ENCODE measurements at regions not wholly inside any gene's neighbourhood (a gene's known extent, or its start where the extent isn't known, plus 50 kb on each side); places are given as distances from the start of the nearest gene placed in this dataset.

DNA sequence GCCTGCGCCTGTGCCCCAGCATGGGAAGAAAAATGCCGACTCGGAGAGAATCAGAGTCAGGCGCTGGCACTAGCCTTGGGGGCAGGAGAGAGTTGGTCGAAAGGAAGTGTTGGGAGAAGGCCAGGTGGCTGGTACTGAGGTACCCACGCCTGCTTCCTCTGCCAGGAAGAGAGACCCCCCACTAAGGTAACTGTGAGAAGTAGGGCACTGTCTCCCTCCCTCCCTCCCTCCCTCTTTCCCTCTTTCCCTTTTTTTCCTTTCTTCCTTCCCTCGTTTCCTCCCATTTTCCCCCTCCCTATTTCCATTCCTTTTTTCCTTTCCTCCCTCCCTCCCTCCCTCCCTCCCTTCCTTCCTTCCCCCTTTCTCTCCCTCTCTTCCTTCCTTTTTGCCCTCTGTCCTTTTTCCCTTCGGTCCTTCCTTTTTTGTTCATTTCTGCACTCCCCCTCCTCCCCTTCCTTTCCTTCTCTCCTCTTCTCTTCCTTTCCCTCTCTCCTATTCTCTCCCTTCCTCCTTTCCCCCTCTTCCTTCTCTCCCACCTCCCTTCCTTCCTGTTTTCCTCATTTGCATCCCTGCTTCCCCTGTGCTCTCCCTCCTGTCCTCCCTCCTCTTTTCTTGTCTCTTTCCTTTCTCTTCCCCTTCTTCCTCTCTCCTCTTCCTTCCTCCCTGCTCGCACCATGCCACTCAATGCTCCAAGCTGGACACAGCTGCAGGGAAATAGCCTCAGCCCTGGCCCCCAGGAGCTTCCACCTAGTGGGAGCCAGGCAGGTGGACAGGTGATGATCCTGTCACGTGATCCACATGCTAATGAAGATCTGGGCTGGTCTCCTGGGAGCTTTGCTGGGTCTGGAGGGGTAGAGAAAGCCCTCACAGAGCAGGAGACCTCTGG lies 148.0 kb downstream of the DHX35 start:
- CTCF ChIA-PET = no interaction called here
- intact Hi-C loops (cut with DNase I, micrococcal nuclease) = loop anchor here in 1 of 2 experiments (5.0 kb wide), 1 partner anchor 1852 kb away; no protein-coding TSS in a partner anchor
- Histone ChIP-seq H3K4me3 (ENCODE audit: low read length) (no peak overlapping the region), H3K4me1 (ENCODE audit: insufficient read depth, low read length) (no peaks in the 10 kb centered on the region), H3K36me3 (ENCODE audit: insufficient read depth, low read length) (no peaks in the 10 kb centered on the region), H3K27me3 (ENCODE audit: control insufficient read depth in 1 of 2, insufficient read depth in 2 of 2, low read length in 2 of 2) (peaks cover 21 to 34% of the 10 kb centered on the region in 2 experiments), H3K9me3 (ENCODE audit: control insufficient read depth in 1 of 2, insufficient read depth in 1 of 2, low read length in 2 of 2) (no peaks in the 10 kb centered on the region), H3K27ac (ENCODE audit: low read depth in 1 of 2, low read length in 2 of 2) (no peak overlapping the region)
- Mint-ChIP-seq H3K27me3 (peaks cover 74% of the 10 kb centered on the region), H3K9me3 (no peaks in the 10 kb centered on the region), H3K27ac (no peak overlapping the region), H3K4me1 (ENCODE audit: low read depth) (no peaks in the 10 kb centered on the region), H3K36me3 (ENCODE audit: low read depth) (no peaks in the 10 kb centered on the region), H3K4me3 (no peak overlapping the region)
- POLR2A ChIA-PET = no interaction called here
- TF ChIP-seq, protein P1, sequence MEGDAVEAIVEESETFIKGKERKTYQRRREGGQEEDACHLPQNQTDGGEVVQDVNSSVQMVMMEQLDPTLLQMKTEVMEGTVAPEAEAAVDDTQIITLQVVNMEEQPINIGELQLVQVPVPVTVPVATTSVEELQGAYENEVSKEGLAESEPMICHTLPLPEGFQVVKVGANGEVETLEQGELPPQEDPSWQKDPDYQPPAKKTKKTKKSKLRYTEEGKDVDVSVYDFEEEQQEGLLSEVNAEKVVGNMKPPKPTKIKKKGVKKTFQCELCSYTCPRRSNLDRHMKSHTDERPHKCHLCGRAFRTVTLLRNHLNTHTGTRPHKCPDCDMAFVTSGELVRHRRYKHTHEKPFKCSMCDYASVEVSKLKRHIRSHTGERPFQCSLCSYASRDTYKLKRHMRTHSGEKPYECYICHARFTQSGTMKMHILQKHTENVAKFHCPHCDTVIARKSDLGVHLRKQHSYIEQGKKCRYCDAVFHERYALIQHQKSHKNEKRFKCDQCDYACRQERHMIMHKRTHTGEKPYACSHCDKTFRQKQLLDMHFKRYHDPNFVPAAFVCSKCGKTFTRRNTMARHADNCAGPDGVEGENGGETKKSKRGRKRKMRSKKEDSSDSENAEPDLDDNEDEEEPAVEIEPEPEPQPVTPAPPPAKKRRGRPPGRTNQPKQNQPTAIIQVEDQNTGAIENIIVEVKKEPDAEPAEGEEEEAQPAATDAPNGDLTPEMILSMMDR (IDR thresholded peaks at IDR 0.05) = no peak
- DNase-seq (no peak), ATAC-seq (ENCODE audit: poor library complexity) (no peak)

DNA sequence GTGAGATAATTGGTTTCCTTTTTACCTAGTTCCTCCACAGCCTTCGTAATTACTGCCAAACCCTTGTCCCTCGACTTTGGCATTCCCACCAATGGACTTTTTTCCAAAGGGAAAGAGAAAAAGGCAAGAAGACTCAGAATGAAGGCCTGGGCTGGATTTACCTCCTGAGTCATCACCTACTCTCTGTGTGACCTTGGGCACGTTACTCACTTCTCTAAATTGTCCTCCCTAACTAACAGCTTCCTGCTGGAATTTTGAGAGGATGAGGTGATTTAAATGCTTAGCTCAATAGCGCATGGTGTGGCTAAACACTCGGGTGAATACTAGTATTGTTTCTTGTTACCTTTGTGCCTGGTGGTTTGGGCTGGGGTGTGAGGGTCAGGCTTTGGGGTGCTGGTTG lies 146.6 kb downstream of the DHX35 start:
- Histone ChIP-seq H3K4me3 (ENCODE audit: low read length) (no peak overlapping the region), H3K27ac (ENCODE audit: low read depth in 1 of 2, low read length in 2 of 2) (no peak overlapping the region), H3K27me3 (ENCODE audit: control insufficient read depth in 1 of 2, insufficient read depth in 2 of 2, low read length in 2 of 2) (peaks cover 16 to 32% of the 10 kb centered on the region in 2 experiments), H3K9me3 (ENCODE audit: control insufficient read depth in 1 of 2, insufficient read depth in 1 of 2, low read length in 2 of 2) (no peaks in the 10 kb centered on the region), H3K36me3 (ENCODE audit: insufficient read depth, low read length) (no peaks in the 10 kb centered on the region), H3K4me1 (ENCODE audit: insufficient read depth, low read length) (no peaks in the 10 kb centered on the region)
- no peaks in the 10 kb centered on the region for H3K4me1 Mint-ChIP-seq (ENCODE audit: low read depth)
- H3K4me3 Mint-ChIP-seq = no peak overlapping the region
- TF ChIP-seq, protein P1 (IDR thresholded peaks at IDR 0.05) = no peak
- POLR2A ChIA-PET = no interaction called here
- peaks cover 3% of the 10 kb centered on the region for H3K9me3 Mint-ChIP-seq
- CTCF ChIA-PET = no interaction called here
- H3K27ac Mint-ChIP-seq = no peak overlapping the region
- intact Hi-C loops (cut with DNase I, micrococcal nuclease) = no loop called here
- no peak for ATAC-seq (ENCODE audit: poor library complexity)
- H3K36me3 Mint-ChIP-seq (ENCODE audit: low read depth) = no peaks in the 10 kb centered on the region
- no peak for DNase-seq
- peaks cover 76% of the 10 kb centered on the region for H3K27me3 Mint-ChIP-seq

DNA sequence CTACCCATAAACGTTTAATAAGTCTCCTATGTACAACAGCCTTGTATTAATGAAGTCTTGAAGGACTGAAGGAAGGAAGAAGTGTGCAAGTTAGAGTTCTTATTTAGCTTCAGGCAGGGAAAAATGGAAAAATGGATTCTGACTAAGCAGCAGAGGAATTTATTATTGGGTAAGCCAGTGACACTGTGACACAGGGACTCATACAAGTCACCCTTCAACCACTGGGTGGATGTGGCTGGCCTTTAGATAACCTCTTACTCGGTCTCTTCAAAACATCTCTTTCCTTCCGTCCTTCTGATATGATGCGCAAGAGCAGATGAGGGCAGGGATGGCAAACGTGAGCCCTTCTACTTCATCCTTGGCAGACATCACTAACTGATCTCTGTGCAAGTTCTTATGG lies 145.6 kb downstream of the DHX35 start:
- H3K27ac ChIP-seq (ENCODE audit: low read depth in 1 of 2, low read length in 2 of 2) = no peak overlapping the region
- Mint-ChIP-seq H3K27me3 (peaks cover 72% of the 10 kb centered on the region), H3K27ac (no peak overlapping the region), H3K9me3 (peaks cover 6% of the 10 kb centered on the region), H3K4me3 (no peak overlapping the region), H3K36me3 (ENCODE audit: low read depth) (no peaks in the 10 kb centered on the region), H3K4me1 (ENCODE audit: low read depth) (no peaks in the 10 kb centered on the region)
- no peak overlapping the region for H3K4me3 ChIP-seq (ENCODE audit: low read length)
- TF ChIP-seq, protein P1 (IDR thresholded peaks at IDR 0.05) = no peak
- no peak for ATAC-seq (ENCODE audit: poor library complexity)
- H3K4me1 ChIP-seq (ENCODE audit: insufficient read depth, low read length) = no peaks in the 10 kb centered on the region
- ChIA-PET CTCF (no interaction called here), POLR2A (no interaction called here)
- intact Hi-C loops (cut with DNase I, micrococcal nuclease) = no loop called here
- no peaks in the 10 kb centered on the region for H3K9me3 ChIP-seq (ENCODE audit: control insufficient read depth in 1 of 2, insufficient read depth in 1 of 2, low read length in 2 of 2)
- DNase-seq = no peak
- no peaks in the 10 kb centered on the region for H3K36me3 ChIP-seq (ENCODE audit: insufficient read depth, low read length)
- peaks cover 15 to 28% of the 10 kb centered on the region in 2 experiments for H3K27me3 ChIP-seq (ENCODE audit: control insufficient read depth in 1 of 2, insufficient read depth in 2 of 2, low read length in 2 of 2)
